ENCODE measurements at regions not wholly inside any gene's neighbourhood (a gene's known extent, or its start where the extent isn't known, plus 50 kb on each side); places are given as distances from the start of the nearest gene placed in this dataset.

DNA sequence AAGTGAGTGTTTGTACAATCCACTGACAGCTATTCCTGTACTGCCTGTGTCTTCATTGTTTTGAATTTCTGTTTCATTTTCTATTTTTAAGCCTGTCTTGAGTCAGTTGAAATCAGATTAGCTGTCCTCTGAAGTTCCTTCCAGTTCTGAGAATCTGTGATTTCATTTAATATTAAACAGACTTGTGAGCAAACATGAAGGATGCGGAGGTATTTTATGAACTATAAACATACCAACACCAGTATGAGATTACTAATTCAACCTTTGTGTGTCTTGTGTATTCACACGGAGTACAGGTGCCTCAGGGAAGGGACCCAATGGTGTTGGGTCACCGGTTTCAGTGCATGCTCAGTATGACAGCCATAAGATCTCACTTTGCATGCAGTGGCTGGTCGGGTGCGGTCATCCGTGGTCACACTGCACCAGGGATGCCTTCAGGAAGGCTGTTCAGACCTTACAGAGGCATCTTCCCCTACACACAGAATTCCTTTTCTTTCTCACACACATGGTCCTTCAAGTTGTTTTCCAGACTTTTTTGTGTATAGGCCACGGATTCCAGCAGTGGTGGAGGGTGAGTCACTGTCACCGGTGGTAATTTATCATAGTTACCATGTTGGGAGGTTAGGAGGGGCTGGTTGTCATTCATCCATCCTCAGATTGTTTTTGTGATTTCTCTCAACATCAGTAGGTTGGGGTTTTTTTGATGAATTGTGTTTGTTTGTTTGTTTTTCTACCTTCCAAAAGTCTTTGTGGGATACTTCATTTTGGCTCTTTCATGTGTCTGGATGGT lies 103.0 kb upstream of the SFSWAP start:
- Histone ChIP-seq H2BK5ac (ENCODE audit: low read depth, low read length) (no peak overlapping the region), H3K4me1 (replicated peaks in 1 of 4; ENCODE audit: control insufficient read depth in 3 of 4, insufficient read depth in 4 of 4, low read length in 3 of 4) (peaks cover 0 to 2% (median 0%) of the 10 kb centered on the region in 4 experiments; a peak in 2 of 7 replicates), H2BK20ac (ENCODE audit: low read length) (0 out of 2 replicates have a peak overlapping the region, but pooled peaks have one; percentile 6), H2BK12ac (ENCODE audit: low read depth, low read length) (peak overlapping the region; percentile 35; the same call in 1 of the 2 replicates), H4K91ac (replicated peaks; ENCODE audit: insufficient read length, low read length) (no peak overlapping the region), H3K4ac (replicated peaks; ENCODE audit: insufficient read length, low read depth, low read length) (no peak overlapping the region), H3K9ac (replicated peaks in 1 of 4; ENCODE audit: extremely low read depth in 1 of 4, low read depth in 3 of 4, low read length in 3 of 4) (no peak overlapping the region), H3K79me2 (ENCODE audit: control insufficient read depth in 1 of 2, insufficient read depth in 2 of 2, low read length in 2 of 2) (no peaks in the 10 kb centered on the region), H3K4me2 (ENCODE audit: insufficient read depth in 1 of 2, low read depth in 2 of 2, low read length in 2 of 2) (no peak overlapping the region), H4K20me1 (replicated peaks in 1 of 2; ENCODE audit: control insufficient read depth in 1 of 2, insufficient read depth in 2 of 2, low read length in 2 of 2) (no peaks in the 10 kb centered on the region), H3K56ac (replicated peaks; ENCODE audit: insufficient read length, low read depth, low read length) (no peak overlapping the region), H3K27ac (ENCODE audit: low read depth, low read length) (no peak overlapping the region), H2AFZ (ENCODE audit: low read length) (no peak overlapping the region), H3K9me3 (ENCODE audit: insufficient read depth in 2 of 2, low read depth in 1 of 2, low read length in 1 of 2) (no peaks in the 10 kb centered on the region), H2BK15ac (ENCODE audit: low read length) (no peak overlapping the region), H2AK5ac (ENCODE audit: low read depth, low read length) (no peak overlapping the region), H3K79me1 (ENCODE audit: low read depth, low read length) (no peaks in the 10 kb centered on the region), H3K14ac (ENCODE audit: insufficient read length) (no peak overlapping the region), H2BK120ac (replicated peaks; ENCODE audit: low read depth, low read length) (no peak overlapping the region), H3K27me3 (replicated peaks in 1 of 4; ENCODE audit: control insufficient read depth in 3 of 4, extremely low read depth in 1 of 4, insufficient read depth in 3 of 4, low read length in 3 of 4) (no peaks in the 10 kb centered on the region; a peak in 1 of 7 replicates), H3K36me3 (ENCODE audit: control insufficient read depth in 2 of 4, insufficient read depth in 4 of 4, low read length in 3 of 4) (no peaks in the 10 kb centered on the region), H4K8ac (ENCODE audit: extremely low read depth, insufficient read depth, low read length) (no peak overlapping the region), H3K18ac (ENCODE audit: extremely low read depth, low read length) (no peak overlapping the region), H3K23me2 (ENCODE audit: low read depth, low read length) (no peaks in the 10 kb centered on the region), H3K23ac (ENCODE audit: insufficient read length) (no peak overlapping the region), H3K4me3 (ENCODE audit: extremely low read depth in 1 of 4, insufficient read depth in 2 of 4, low read depth in 3 of 4, low read length in 4 of 4) (no peak overlapping the region), H4K5ac (ENCODE audit: insufficient read length, low read depth, low read length) (no peak overlapping the region)
- 80% methylated on average over 8 of the region's 8 CpGs; no CpG with 5 or more reads in 1 of the 2 experiments for WGBS, 2 experiments (ENCODE audit: extremely low coverage in 1 of 2, insufficient coverage in 1 of 2, insufficient read length in 1 of 2, insufficient replicate concordance in 2 of 2, low coverage in 1 of 2, low lambda C conversion rate in 2 of 2, missing lambda C conversion rate in 1 of 2)
- CTCF ChIA-PET (ENCODE audit: partially characterized antibody), result interaction anchor here (1.3 to 1.5 kb wide), 2 partner anchors 21 to 108 kb away, joined by 3 to 4 read pairs; no protein-coding TSS in a partner anchor
- POLR2A ChIA-PET (ENCODE audit: partially characterized antibody), result no interaction called here
- DNase-seq (ENCODE audit: low read depth in 1 of 2, low spot score in 2 of 2), result no peak
- FAIRE-seq, result no peak
- TF ChIP-seq RXRA (IDR thresholded peaks at IDR 0.05; ENCODE audit: insufficient read depth, low read depth, low read length) (no peak), PHF8 (conservative IDR thresholded peaks at IDR 0.05; ENCODE audit: low read depth, low read length) (no peak), CREB1 (IDR thresholded peaks at IDR 0.05) (no peak), BCL11A (IDR thresholded peaks at IDR 0.05; ENCODE audit: low read depth in 2 of 2, low read length in 2 of 2) (no peak), EP300 (IDR thresholded peaks at IDR 0.05; ENCODE audit: borderline replicate concordance in 1 of 2, low read depth in 2 of 2, low read length in 2 of 2) (no peak), TBP (IDR thresholded peaks at IDR 0.05; ENCODE audit: low read depth, low read length) (no peak)

Measured in H1 (cell line).